ENCODE measurements at regions not wholly inside any gene's neighbourhood (a gene's known extent, or its start where the extent isn't known, plus 50 kb on each side); places are given as distances from the start of the nearest gene placed in this dataset.
A peak's percentile ranks its signal among the peaks of the same experiment; 100 is the strongest.
"Not testable (repeated sequence)": the region's sequence is repeated elsewhere in the genome, so short reads cannot be mapped to it uniquely, and the experiment has no call there.

GRCh38 chr15:98277602-98278001 lies 317.1 kb downstream of the ARRDC4 start:
- DNase-seq (ENCODE audit: low spot score): no peak

GRCh38 chr15:98280284-98280975 lies 319.9 kb downstream of the ARRDC4 start:
- DNase-seq (ENCODE audit: low spot score): no peak

- no peak for DNase-seq (ENCODE audit: low spot score)
These were observed 320.6 kb downstream of the ARRDC4 start for GRCh38 chr15:98281130-98281529.

- DNase-seq (ENCODE audit: low spot score): no peak
These were observed 322.3 kb downstream of the ARRDC4 start for GRCh38 chr15:98282656-98283332.

GRCh38 chr15:98286200-98286599 lies 325.7 kb downstream of the ARRDC4 start:
- DNase-seq (ENCODE audit: low spot score): no peak

GRCh38 chr15:98286831-98287230 lies 326.3 kb downstream of the ARRDC4 start:
- DNase-seq (ENCODE audit: low spot score): no peak

- DNase-seq (ENCODE audit: low spot score): no peak
These were observed 327.6 kb downstream of the ARRDC4 start for GRCh38 chr15:98288091-98288590.

- no peak for DNase-seq (ENCODE audit: low spot score)
These were observed 329.2 kb downstream of the ARRDC4 start for GRCh38 chr15:98289747-98290146.

GRCh38 chr15:98292442-98293240 lies 332.1 kb downstream of the ARRDC4 start:
- no peak for DNase-seq (ENCODE audit: low spot score)

GRCh38 chr15:98294126-98294525 lies 333.6 kb downstream of the ARRDC4 start:
- DNase-seq (ENCODE audit: low spot score): no peak

GRCh38 chr15:98295101-98295759 lies 334.7 kb downstream of the ARRDC4 start:
- not testable (repeated sequence) for DNase-seq (ENCODE audit: low spot score)

- DNase-seq (ENCODE audit: low spot score): no peak
These were observed 336.1 kb downstream of the ARRDC4 start for GRCh38 chr15:98296653-98297052.

- no peak for DNase-seq (ENCODE audit: low spot score)
These were observed 343.9 kb downstream of the ARRDC4 start for GRCh38 chr15:98304371-98304770.

GRCh38 chr15:98308117-98308516 lies 340.2 kb upstream of the IGF1R start:
- DNase-seq (ENCODE audit: low spot score): no peak

GRCh38 chr15:98311566-98312188 lies 336.7 kb upstream of the IGF1R start:
- peak; percentile 63 for DNase-seq (ENCODE audit: low spot score)

GRCh38 chr15:98312913-98313312 lies 335.4 kb upstream of the IGF1R start:
- DNase-seq (ENCODE audit: low spot score): no peak

- no peak for DNase-seq (ENCODE audit: low spot score)
These were observed 332.4 kb upstream of the IGF1R start for GRCh38 chr15:98315971-98316370.

- no peak for DNase-seq (ENCODE audit: low spot score)
These were observed 326.4 kb upstream of the IGF1R start for GRCh38 chr15:98321896-98322295.

- no peak for DNase-seq (ENCODE audit: low spot score)
These were observed 325.8 kb upstream of the IGF1R start for GRCh38 chr15:98322581-98322980.

- no peak for DNase-seq (ENCODE audit: low spot score)
These were observed 323.9 kb upstream of the IGF1R start for GRCh38 chr15:98324341-98324970.

- no peak for DNase-seq (ENCODE audit: low spot score)
These were observed 321.5 kb upstream of the IGF1R start for GRCh38 chr15:98326804-98327203.
